Endothelial cell of umbilical vein (primary cell): ENCODE measurements at regions not wholly inside any gene's neighbourhood (a gene's known extent, or its start where the extent isn't known, plus 50 kb on each side); places are given as distances from the start of the nearest gene placed in this dataset.

Experiments
- BruUV-seq: library from RNA; stranded (reverse); fragments of 400-500 nt; replicated peaks from 2 replicates; lab custom pipeline; 2021; lab: Mats Ljungman, UMichigan
- CTCF ChIA-PET: fragments of 300-600, 350-600 bp; sonication (Branson Sonifier 250); formaldehyde crosslinking; loops from one replicate; lab custom pipeline; 2021; ENCODE audit warnings: antibody characterized with exemption, inconsistent platforms; lab: Charles Lee
- POLR2A ChIA-PET: fragments of 300-600, 350-600 bp; sonication (Branson Sonifier 250); formaldehyde crosslinking; loops from one replicate; lab custom pipeline; 2021; ENCODE audit warnings: antibody characterized with exemption, inconsistent platforms; lab: Charles Lee
- DNase-seq: peaks from one replicate; pipeline ENCODE4 v3.0.0-alpha.2; 2011; ENCODE audit warnings: low read depth, low spot score
- FAIRE-seq: peaks from 2 replicates; lab custom pipeline; 2011; peaks lifted over from hg19 to GRCh38; lab: Jason Lieb, UNC
- H2AFZ ChIP-seq: 2 replicates; pipeline ENCODE4 v1.6.0; 2012; ENCODE audit warnings: low read depth, low read length, control low read depth, inconsistent platforms
- H3K27ac ChIP-seq: 2 replicates; pipeline ENCODE4 v1.5.1; 2011; ENCODE audit warnings: low read depth, mild to moderate bottlenecking, control low read depth, low read length, moderate library complexity; ENCODE audit not compliant: insufficient read depth
- H3K27me3 ChIP-seq, 2 experiments: 2 replicates each; pipeline versions ENCODE4 v1.6.0 to v1.6.1; 2011; ENCODE audit warnings: low read length in 2 of 2, mixed read lengths in 1 of 2; ENCODE audit not compliant: control insufficient read depth in 2 of 2, insufficient read depth in 2 of 2
- H3K36me3 ChIP-seq, 2 experiments: 2 replicates in 1 of 2; 3 replicates in 1 of 2; pipeline ENCODE4 v1.5.1; 2011; ENCODE audit warnings: low read length in 2 of 2, mild to moderate bottlenecking in 1 of 2, moderate library complexity in 1 of 2; ENCODE audit not compliant: control insufficient read depth in 2 of 2, insufficient read depth in 2 of 2; ENCODE audit errors: extremely low read depth in 1 of 2
- H3K4me1 ChIP-seq: 3 replicates; pipeline ENCODE4 v1.5.1; 2011; ENCODE audit warnings: mild to moderate bottlenecking, low read length; ENCODE audit not compliant: control insufficient read depth, insufficient read depth; ENCODE audit errors: extremely low read depth
- H3K4me2 ChIP-seq: 2 replicates; pipeline ENCODE4 v1.6.1; 2011; ENCODE audit warnings: low read length, control low read depth, mixed read lengths; ENCODE audit not compliant: insufficient read depth
- H3K4me3 ChIP-seq, 3 experiments: fragments of 200-600 bp in 1 of 3; sonication (generic), shearing (Covaris generic) in 1 of 3; replicated peaks in 1 of 3; 2 replicates each; pipeline ENCODE4 v1.5.1; 2011 to 2016; ENCODE audit warnings: control low read depth in 3 of 3, low read length in 3 of 3, mild to moderate bottlenecking in 2 of 3, inconsistent platforms in 1 of 3, low read depth in 1 of 3, moderate library complexity in 1 of 3; ENCODE audit not compliant: insufficient read depth in 1 of 3
- H3K79me2 ChIP-seq: 2 replicates; pipeline ENCODE4 v1.6.0; 2012; ENCODE audit warnings: low read length, inconsistent platforms; ENCODE audit not compliant: control insufficient read depth, insufficient read depth
- H3K9ac ChIP-seq: replicated peaks from 2 replicates; pipeline ENCODE3; 2011; ENCODE audit warnings: low read length, control low read depth; ENCODE audit not compliant: insufficient read depth; ENCODE audit errors: extremely low read depth
- H3K9me1 ChIP-seq: replicated peaks from 3 replicates; pipeline ENCODE4 v1.6.0; 2011; ENCODE audit warnings: mild to moderate bottlenecking, low read length; ENCODE audit not compliant: control insufficient read depth, insufficient read depth; ENCODE audit errors: extremely low read depth
- H3K9me3 ChIP-seq: replicated peaks from 2 replicates; pipeline ENCODE4 v1.5.1; 2012; ENCODE audit warnings: low read length, inconsistent platforms; ENCODE audit not compliant: control insufficient read depth, insufficient read depth
- H4K20me1 ChIP-seq: replicated peaks from 2 replicates; pipeline ENCODE3; 2011; ENCODE audit warnings: mild to moderate bottlenecking, low read length; ENCODE audit not compliant: control insufficient read depth, insufficient read depth; ENCODE audit errors: extremely low read depth
- CTCF ChIP-seq, 2 donors: IDR thresholded peaks; 1 replicate in 1 of 2; 2 replicates in 1 of 2; pipeline ENCODE4 v1.5.1; 2011; ENCODE audit warnings: low read length in 2 of 2, mild to moderate bottlenecking in 2 of 2, moderate library complexity in 2 of 2, control low read depth in 1 of 2, inconsistent platforms in 1 of 2, low read depth in 1 of 2; ENCODE audit not compliant: insufficient read depth in 1 of 2; ENCODE audit errors: extremely low read depth in 1 of 2
- EZH2 ChIP-seq: IDR thresholded peaks from 2 replicates; pipeline ENCODE4 v1.6.1; 2012; ENCODE audit warnings: borderline replicate concordance, low read depth, mild to moderate bottlenecking, moderate library complexity, low read length, inconsistent platforms; ENCODE audit not compliant: severe bottlenecking
- FOS ChIP-seq: IDR thresholded peaks from 2 replicates; pipeline ENCODE4 v1.6.1; 2011; ENCODE audit warnings: mild to moderate bottlenecking, low read length, moderate library complexity, borderline replicate concordance; ENCODE audit not compliant: insufficient read depth
- GATA2 ChIP-seq: IDR thresholded peaks from 2 replicates; pipeline ENCODE4 v1.7.0; 2011; ENCODE audit warnings: low read depth, mild to moderate bottlenecking, moderate library complexity, mixed read lengths, low read length; ENCODE audit not compliant: insufficient read length, insufficient read depth
- JUN ChIP-seq: IDR thresholded peaks from 2 replicates; pipeline ENCODE4 v1.6.1; 2011; ENCODE audit warnings: borderline replicate concordance, low read depth; ENCODE audit not compliant: insufficient read length, insufficient read depth
- MAX ChIP-seq: IDR thresholded peaks from 2 replicates; pipeline ENCODE4 v1.6.1; 2011; ENCODE audit not compliant: insufficient read depth, insufficient read length
- MYC ChIP-seq: IDR thresholded peaks from one replicate; pipeline ENCODE4 v1.6.1; 2011; ENCODE audit warnings: mild to moderate bottlenecking, low read depth, low read length
- POLR2A ChIP-seq: IDR thresholded peaks from 2 replicates; pipeline ENCODE4 v1.6.1; 2012; ENCODE audit warnings: low read depth, mild to moderate bottlenecking, control low read depth, low read length
- POLR2AphosphoS5 ChIP-seq: IDR thresholded peaks from 2 replicates; pipeline ENCODE4 v1.6.1; 2012; ENCODE audit warnings: low read depth, mild to moderate bottlenecking, control low read depth, low read length, moderate library complexity; ENCODE audit not compliant: insufficient read depth
- dilution Hi-C: fragments of 300-500 bp; cut with MboI; formaldehyde crosslinking; loops from one replicate; pipeline ENCODE4 v1.15.0; 2019; ENCODE audit warnings: low sequenced_read_pairs; ENCODE audit not compliant: extremely low pct_ligation_motif_present
- intact Hi-C: fragments of 100-400 bp; cut with micrococcal nuclease; formaldehyde crosslinking; loops from one replicate; pipeline ENCODE4 v1.10.0; 2022

- Histone ChIP-seq H3K36me3 (no peaks in the 10 kb centered on the region), H3K9me3 (no peaks in the 10 kb centered on the region), H3K9ac (no peak overlapping the region), H2AFZ (no peak overlapping the region), H3K4me2 (no peak overlapping the region), H3K4me1 (peaks cover 4% of the 10 kb centered on the region), H4K20me1 (no peaks in the 10 kb centered on the region), H3K4me3 (no peak overlapping the region), H3K27ac (no peak overlapping the region), H3K27me3 (peaks cover 0 to 1% of the 10 kb centered on the region in 2 experiments), H3K9me1 (no peaks in the 10 kb centered on the region), H3K79me2 (no peaks in the 10 kb centered on the region)
- dilution Hi-C loops (no loop called here), intact Hi-C loops (no loop called here)
- CTCF ChIA-PET = no interaction called here
- DNase-seq = no peak
- no peak for TF ChIP-seq EZH2
- no peak for TF ChIP-seq FOS
- no peak for TF ChIP-seq MYC
- TF ChIP-seq POLR2AphosphoS5 = no peak
- no peak for TF ChIP-seq POLR2A
- no peak for TF ChIP-seq GATA2
- no peak for TF ChIP-seq MAX
- no peak for TF ChIP-seq JUN
- no TSS peak for BruUV-seq
- FAIRE-seq = no peak
- POLR2A ChIA-PET = no interaction called here
Measured at GRCh38 chr13:50733392-50733791, 110.1 kb downstream of the DLEU7 start.

DNA sequence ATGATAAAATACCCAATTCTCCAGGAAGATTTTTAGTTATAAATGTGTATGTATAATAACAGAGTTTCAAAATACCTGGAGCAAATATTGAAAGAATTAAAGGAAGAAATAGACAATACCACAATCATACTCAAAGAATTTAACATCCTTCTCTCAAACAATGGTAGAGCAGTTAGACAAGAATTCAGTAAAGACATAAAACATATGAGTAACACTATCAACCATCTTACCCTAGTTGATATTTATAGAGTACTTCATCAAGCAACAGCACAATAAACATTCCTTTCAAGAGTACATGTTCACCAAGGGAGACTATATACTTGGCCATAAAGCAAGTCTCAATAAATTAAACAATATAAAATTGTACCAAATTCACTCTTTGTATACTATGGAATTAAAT, 108.4 kb downstream of the DLEU7 start:
- dilution Hi-C loops = no loop called here
- H3K4me3 ChIP-seq = no peak overlapping the region
- H3K9me3 ChIP-seq = no peaks in the 10 kb centered on the region
- H3K4me1 ChIP-seq = peaks cover 4% of the 10 kb centered on the region
- no peak overlapping the region for H2AFZ ChIP-seq
- intact Hi-C loops = no loop called here
- BruUV-seq = no TSS peak
- no peak overlapping the region for H3K27ac ChIP-seq
- no peak for FAIRE-seq
- no peaks in the 10 kb centered on the region for H3K79me2 ChIP-seq
- ChIA-PET POLR2A (no interaction called here), CTCF (no interaction called here)
- TF ChIP-seq POLR2AphosphoS5 (no peak), POLR2A (no peak), MAX (no peak), CTCF (IDR thresholded peaks at IDR 0.05; ENCODE audit: extremely low read depth in 1 of 2, insufficient read depth in 1 of 2, low read depth in 1 of 2, low read length in 2 of 2) (no peak), GATA2 (no peak)
- no peaks in the 10 kb centered on the region for H4K20me1 ChIP-seq
- H3K9me1 ChIP-seq = no peaks in the 10 kb centered on the region
- no peaks in the 10 kb centered on the region for H3K36me3 ChIP-seq
- no peak overlapping the region for H3K9ac ChIP-seq
- no peak for DNase-seq
- peaks cover 0 to 2% of the 10 kb centered on the region in 2 experiments for H3K27me3 ChIP-seq
- no peak overlapping the region for H3K4me2 ChIP-seq
